GM13976 (cell line): ENCODE measurements at regions not wholly inside any gene's neighbourhood (a gene's known extent, or its start where the extent isn't known, plus 50 kb on each side); places are given as distances from the start of the nearest gene placed in this dataset.

Source experiments
- DNase-seq: peaks from one replicate; pipeline ENCODE4 v3.0.0; 2012; ENCODE audit warnings: low spot score
- in situ Hi-C: fragments of 300-500 bp; cut with MboI; formaldehyde crosslinking; loops from one replicate; pipeline ENCODE4 v1.12.0; 2022; ENCODE audit warnings: low sequenced_read_pairs, mixed read lengths, inconsistent platforms; ENCODE audit not compliant: unreplicated experiment
- TF ChIP-seq, protein P1 (sequence below): IDR thresholded peaks from 2 replicates; pipeline ENCODE4 v1.5.1; 2012; ENCODE audit warnings: borderline replicate concordance, mild to moderate bottlenecking; ENCODE audit not compliant: insufficient read depth; ENCODE audit errors: extremely low read depth, missing control alignments, control extremely low read depth

DNA sequence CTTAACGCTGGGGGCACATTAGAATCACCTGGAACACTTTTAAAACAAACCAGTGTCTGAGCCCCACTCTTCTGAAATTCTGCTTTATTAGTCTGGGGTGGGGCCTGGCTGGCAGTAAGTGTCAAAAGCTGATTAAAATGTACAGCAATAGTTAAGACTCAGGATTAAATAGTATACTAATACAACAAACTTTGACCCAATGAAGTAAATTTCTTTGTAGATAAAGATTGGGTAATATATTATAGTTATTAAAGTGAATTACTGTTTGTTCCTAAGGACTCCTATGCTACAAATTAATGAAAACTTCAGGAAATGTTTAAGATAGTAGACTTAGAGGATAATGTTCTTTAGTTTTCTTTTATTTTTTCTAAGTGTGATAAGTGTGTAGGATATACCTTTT is 160.9 kb downstream of the FAM124B start:
- in situ Hi-C loops = no loop called here
- TF ChIP-seq, protein P1, sequence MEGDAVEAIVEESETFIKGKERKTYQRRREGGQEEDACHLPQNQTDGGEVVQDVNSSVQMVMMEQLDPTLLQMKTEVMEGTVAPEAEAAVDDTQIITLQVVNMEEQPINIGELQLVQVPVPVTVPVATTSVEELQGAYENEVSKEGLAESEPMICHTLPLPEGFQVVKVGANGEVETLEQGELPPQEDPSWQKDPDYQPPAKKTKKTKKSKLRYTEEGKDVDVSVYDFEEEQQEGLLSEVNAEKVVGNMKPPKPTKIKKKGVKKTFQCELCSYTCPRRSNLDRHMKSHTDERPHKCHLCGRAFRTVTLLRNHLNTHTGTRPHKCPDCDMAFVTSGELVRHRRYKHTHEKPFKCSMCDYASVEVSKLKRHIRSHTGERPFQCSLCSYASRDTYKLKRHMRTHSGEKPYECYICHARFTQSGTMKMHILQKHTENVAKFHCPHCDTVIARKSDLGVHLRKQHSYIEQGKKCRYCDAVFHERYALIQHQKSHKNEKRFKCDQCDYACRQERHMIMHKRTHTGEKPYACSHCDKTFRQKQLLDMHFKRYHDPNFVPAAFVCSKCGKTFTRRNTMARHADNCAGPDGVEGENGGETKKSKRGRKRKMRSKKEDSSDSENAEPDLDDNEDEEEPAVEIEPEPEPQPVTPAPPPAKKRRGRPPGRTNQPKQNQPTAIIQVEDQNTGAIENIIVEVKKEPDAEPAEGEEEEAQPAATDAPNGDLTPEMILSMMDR = no peak
- no peak for DNase-seq

GRCh38 chr2:224223851-224224555 is 177.9 kb downstream of the FAM124B start:
- in situ Hi-C loops = no loop called here

DNA sequence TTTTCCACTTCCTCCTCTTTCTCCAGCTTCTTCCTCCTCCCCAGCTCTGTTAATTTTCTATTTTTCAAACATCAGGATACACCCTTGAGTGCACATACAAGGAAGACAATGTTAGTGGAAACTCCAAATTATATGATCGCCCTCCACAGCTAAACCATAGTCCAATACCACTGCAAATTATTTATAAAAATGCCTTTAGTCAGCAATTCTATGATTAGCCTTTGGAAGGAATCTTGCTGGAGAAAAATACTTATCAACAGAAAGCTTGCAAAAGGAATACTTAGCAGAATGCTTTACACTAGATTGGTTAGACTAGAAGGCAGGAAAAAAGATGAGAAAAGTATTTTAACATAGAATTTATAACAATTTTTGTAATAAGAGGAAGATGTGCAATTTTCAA is 178.9 kb downstream of the FAM124B start:
- in situ Hi-C loops = no loop called here
- TF ChIP-seq, protein P1 = no peak
- no peak for DNase-seq

More at GRCh38 chr2:224223851-224224555, 177.9 kb downstream of the FAM124B start:
- TF ChIP-seq, protein P1 = no peak
- no peak for DNase-seq

DNA sequence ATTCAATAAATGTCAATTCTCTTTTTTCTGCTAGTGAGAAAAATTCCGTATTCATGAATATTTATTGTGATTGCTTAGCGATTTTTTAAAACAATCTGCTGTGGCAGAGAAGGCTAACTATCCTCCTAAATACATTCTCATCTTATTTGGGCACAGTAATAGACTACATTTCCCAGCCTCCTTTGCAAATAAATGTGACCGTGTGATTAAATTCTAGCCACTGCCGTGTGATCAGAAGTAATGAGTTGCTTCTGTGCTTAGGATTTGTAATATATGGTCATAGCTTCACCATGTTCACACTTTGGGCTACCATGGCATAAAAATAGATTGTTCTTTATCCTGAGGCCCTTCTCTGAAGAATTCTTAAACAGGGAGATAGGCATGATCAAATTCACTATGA is 179.6 kb downstream of the FAM124B start:
- TF ChIP-seq, protein P1 = no peak
- no peak for DNase-seq
- in situ Hi-C loops = no loop called here

DNA sequence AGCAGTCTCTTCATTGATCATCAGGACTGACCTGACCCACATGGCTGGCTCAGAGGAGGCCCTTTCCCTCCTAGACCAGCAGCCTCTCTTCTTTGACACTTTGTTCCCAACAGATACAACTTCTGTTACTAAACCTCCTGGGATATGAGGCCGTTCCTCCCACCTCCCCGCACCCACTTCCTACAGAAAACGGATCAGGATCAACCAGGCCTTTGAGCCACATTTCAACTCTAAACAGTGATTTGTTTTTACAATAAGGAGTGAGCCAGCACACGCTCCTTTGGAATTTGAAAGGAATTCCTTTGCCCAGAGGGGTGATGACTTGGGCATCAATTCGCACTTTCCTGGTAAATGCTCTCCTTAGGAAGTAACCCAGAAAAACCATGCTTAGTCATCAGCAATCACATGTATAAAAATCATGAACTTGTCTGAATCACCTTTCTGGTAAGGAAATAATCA is 180.4 kb downstream of the FAM124B start:
- in situ Hi-C loops = no loop called here

GRCh38 chr2:224220586-224221255 is 181.2 kb downstream of the FAM124B start:
- TF ChIP-seq, protein P1 = no peak
- in situ Hi-C loops = no loop called here
- DNase-seq = no peak

More for the DNA sequence above, 180.4 kb downstream of the FAM124B start:
- TF ChIP-seq, protein P1 = no peak
- DNase-seq = no peak
